Choroid plexus epithelial cell (primary cell): ENCODE measurements at regions not wholly inside any gene's neighbourhood (a gene's known extent, or its start where the extent isn't known, plus 50 kb on each side); places are given as distances from the start of the nearest gene placed in this dataset.

Experiments used
- DNase-seq: peaks from one replicate; pipeline ENCODE4 v3.0.0-alpha.2; 2010; ENCODE audit warnings: low read depth
- H3K4me3 ChIP-seq: 2 replicates; pipeline ENCODE4 v1.5.1; 2011; ENCODE audit warnings: low read depth, mild to moderate bottlenecking, control low read depth, low read length, moderate library complexity
- CTCF ChIP-seq: conservative IDR thresholded peaks from 2 replicates; pipeline ENCODE4 v1.5.1; 2011; ENCODE audit warnings: low read depth, mild to moderate bottlenecking, control low read depth, inconsistent platforms, low read length, moderate library complexity

GRCh38 chr4:32393806-32394205, 1673.6 kb downstream of the PCDH7 start:
- TF ChIP-seq CTCF: no peak
- H3K4me3 ChIP-seq: no peak overlapping the region
- no peak for DNase-seq

- no peak for TF ChIP-seq CTCF
- DNase-seq: no peak
- H3K4me3 ChIP-seq: no peak overlapping the region
These were observed 1674.1 kb downstream of the PCDH7 start for GRCh38 chr4:32394255-32394654.

GRCh38 chr4:32396507-32397070, 1676.4 kb downstream of the PCDH7 start:
- no peak for TF ChIP-seq CTCF
- DNase-seq: no peak

GRCh38 chr4:32400870-32401269, 1680.7 kb downstream of the PCDH7 start:
- H3K4me3 ChIP-seq: no peak overlapping the region
- TF ChIP-seq CTCF: no peak
- DNase-seq: no peak

More at GRCh38 chr4:32396507-32397070, 1676.4 kb downstream of the PCDH7 start:
- no peak overlapping the region for H3K4me3 ChIP-seq

GRCh38 chr4:32417113-32417704, 1697.0 kb downstream of the PCDH7 start:
- no peak overlapping the region for H3K4me3 ChIP-seq
- peak; percentile 31 for DNase-seq
- peak; percentile 56 for TF ChIP-seq CTCF

GRCh38 chr4:32423267-32423666, 1703.1 kb downstream of the PCDH7 start:
- no peak for DNase-seq
- no peak overlapping the region for H3K4me3 ChIP-seq
- no peak for TF ChIP-seq CTCF

- TF ChIP-seq CTCF: no peak
- H3K4me3 ChIP-seq: no peak overlapping the region
- no peak for DNase-seq
These were observed 1705.1 kb downstream of the PCDH7 start for GRCh38 chr4:32425243-32425642.
